IMR-90 (cell line): ENCODE measurements at regions not wholly inside any gene's neighbourhood (a gene's known extent, or its start where the extent isn't known, plus 50 kb on each side); places are given as distances from the start of the nearest gene placed in this dataset.

Source experiments
- ATAC-seq: fragments of 200-7000 bp; cut with Tn5 transposase; 2 replicates; pipeline ENCODE4 v1.9.1; 2020; ENCODE audit warnings: low read depth, mild to moderate bottlenecking, moderate library complexity
- BruUV-seq: library from RNA; stranded (reverse); fragments of 400-500 nt; replicated peaks from 2 replicates; lab custom pipeline; 2021; lab: Mats Ljungman, UMichigan
- CTCF ChIA-PET: fragments of 300-600 bp; formaldehyde crosslinking; extraction: SDS; loops from one replicate; lab custom pipeline; 2021; ENCODE audit warnings: antibody characterized with exemption; lab: Yijun Ruan, JAX
- POLR2A ChIA-PET: fragments of 300-600 bp; sonication (Branson Sonifier 250); formaldehyde crosslinking; loops from one replicate; lab custom pipeline; 2022; ENCODE audit warnings: antibody characterized with exemption; ENCODE audit not compliant: unreplicated experiment; lab: Charles Lee
- DNase-seq: peaks from one replicate; pipeline ENCODE4 v3.0.0; 2013
- H2AFZ ChIP-seq: replicated peaks from 2 replicates; pipeline ENCODE3; 2013; ENCODE audit warnings: low read length, mild to moderate bottlenecking; ENCODE audit not compliant: poor library complexity
- H2AK5ac ChIP-seq: 2 replicates; pipeline ENCODE4 v1.6.1; 2013; ENCODE audit warnings: low read depth, low read length, inconsistent platforms
- H2AK9ac ChIP-seq: replicated peaks from 2 replicates; pipeline ENCODE3; 2013; ENCODE audit warnings: mild to moderate bottlenecking, low read depth, low read length, moderate library complexity; ENCODE audit not compliant: poor library complexity
- H2BK120ac ChIP-seq: 2 replicates; pipeline ENCODE4 v1.6.1; 2013; ENCODE audit warnings: low read depth, low read length, inconsistent platforms
- H2BK15ac ChIP-seq: 3 replicates; pipeline ENCODE4 v1.6.1; 2013; ENCODE audit warnings: low read depth, low read length, inconsistent platforms
- H2BK20ac ChIP-seq: 2 replicates; pipeline ENCODE4 v1.6.1; 2013; ENCODE audit warnings: low read depth, mild to moderate bottlenecking, inconsistent platforms, low read length, moderate library complexity
- H2BK5ac ChIP-seq: 2 replicates; pipeline ENCODE4 v1.6.1; 2013; ENCODE audit warnings: mild to moderate bottlenecking, low read depth, low read length, inconsistent platforms; ENCODE audit not compliant: poor library complexity, severe bottlenecking
- H3K14ac ChIP-seq: replicated peaks from 2 replicates; pipeline ENCODE4 v1.6.1; 2013; ENCODE audit warnings: low read depth, low read length, inconsistent platforms
- H3K18ac ChIP-seq: 2 replicates; pipeline ENCODE4 v1.6.1; 2013; ENCODE audit warnings: low read depth, low read length, control low read depth
- H3K23ac ChIP-seq: 2 replicates; pipeline ENCODE4 v1.6.1; 2013; ENCODE audit warnings: low read depth, low read length, inconsistent platforms
- H3K27ac ChIP-seq: 2 replicates; pipeline ENCODE4 v1.5.1; 2013; ENCODE audit warnings: mild to moderate bottlenecking, control low read depth, low read length; ENCODE audit not compliant: insufficient read depth
- H3K27me3 ChIP-seq: 2 replicates; pipeline ENCODE4 v1.6.1; 2013; ENCODE audit warnings: low read length; ENCODE audit not compliant: control insufficient read depth, insufficient read depth
- H3K36me3 ChIP-seq: 2 replicates; pipeline ENCODE4 v1.6.1; 2013; ENCODE audit warnings: low read length, mixed read lengths; ENCODE audit not compliant: control insufficient read depth, insufficient read depth
- H3K4ac ChIP-seq: 2 replicates; pipeline ENCODE4 v1.6.1; 2013; ENCODE audit warnings: low read depth, low read length, inconsistent platforms
- H3K4me1 ChIP-seq: 2 replicates; pipeline ENCODE4 v1.6.1; 2013; ENCODE audit warnings: low read length, mixed read lengths; ENCODE audit not compliant: control insufficient read depth, insufficient read depth
- H3K4me2 ChIP-seq: 2 replicates; pipeline ENCODE4 v1.6.1; 2013; ENCODE audit warnings: low read depth, mild to moderate bottlenecking, control low read depth, low read length, moderate library complexity
- H3K4me3 ChIP-seq: 2 replicates; pipeline ENCODE4 v1.5.1; 2013; ENCODE audit warnings: low read depth, mild to moderate bottlenecking, control low read depth, low read length, moderate library complexity; ENCODE audit not compliant: insufficient read depth
- H3K56ac ChIP-seq: 2 replicates; pipeline ENCODE4 v1.6.1; 2013; ENCODE audit warnings: low read length, inconsistent platforms; ENCODE audit not compliant: insufficient read depth; ENCODE audit errors: extremely low read depth
- H3K79me1 ChIP-seq, 2 experiments: 2 replicates each; pipeline ENCODE4 v1.6.1; 2013; ENCODE audit warnings: low read length in 2 of 2, inconsistent platforms in 1 of 2, low read depth in 1 of 2
- H3K9ac ChIP-seq: 2 replicates; pipeline ENCODE4 v1.6.1; 2013; ENCODE audit warnings: low read depth, low read length, control low read depth
- H3K9me1 ChIP-seq: 2 replicates; pipeline ENCODE4 v1.6.1; 2013; ENCODE audit warnings: low read length, inconsistent platforms; ENCODE audit not compliant: insufficient read depth
- H3K9me3 ChIP-seq: 2 replicates; pipeline ENCODE4 v1.6.1; 2013; ENCODE audit warnings: low read length; ENCODE audit not compliant: control insufficient read depth, insufficient read depth
- H4K20me1 ChIP-seq: 2 replicates; pipeline ENCODE4 v1.6.1; 2013; ENCODE audit warnings: low read length, inconsistent platforms; ENCODE audit not compliant: insufficient read depth
- H4K5ac ChIP-seq: 2 replicates; pipeline ENCODE4 v1.6.1; 2013; ENCODE audit warnings: mild to moderate bottlenecking, low read depth, low read length, control low read depth
- H4K8ac ChIP-seq, 2 experiments: 2 replicates each; pipeline ENCODE4 v1.6.1; 2013; ENCODE audit warnings: low read depth in 2 of 2, low read length in 2 of 2, control low read depth in 1 of 2, inconsistent platforms in 1 of 2
- H4K91ac ChIP-seq: 2 replicates; pipeline ENCODE4 v1.6.1; 2013; ENCODE audit warnings: low read depth, low read length, inconsistent platforms; ENCODE audit not compliant: insufficient read depth
- CEBPB ChIP-seq: IDR thresholded peaks from 2 replicates; pipeline ENCODE4 v1.6.1; 2012; ENCODE audit warnings: low read depth, low read length, improper control_type of control experiment
- CHD1 ChIP-seq: IDR thresholded peaks from 2 replicates; pipeline ENCODE4 v1.6.1; 2012; ENCODE audit warnings: low read depth, low read length, improper control_type of control experiment
- CTCF ChIP-seq: conservative IDR thresholded peaks from 2 replicates; pipeline ENCODE4 v1.5.1; 2012; ENCODE audit warnings: mild to moderate bottlenecking, low read depth, low read length, improper control_type of control experiment
- ELK1 ChIP-seq: fragments of 150-350 bp; IDR thresholded peaks from 2 replicates; pipeline ENCODE4 v1.6.1; 2016; ENCODE audit warnings: low read depth, mild to moderate bottlenecking, low read length, moderate library complexity, borderline replicate concordance
- FOS ChIP-seq: fragments of 150-350 bp; IDR thresholded peaks from 2 replicates; pipeline ENCODE4 v1.6.1; 2016; ENCODE audit warnings: low read depth, low read length
- MAFK ChIP-seq: IDR thresholded peaks from 2 replicates; pipeline ENCODE4 v1.6.1; 2012; ENCODE audit warnings: low read depth, low read length, improper control_type of control experiment
- MAZ ChIP-seq: IDR thresholded peaks from 2 replicates; pipeline ENCODE4 v1.6.1; 2012; ENCODE audit warnings: low read depth, mild to moderate bottlenecking, low read length, improper control_type of control experiment, moderate library complexity, borderline replicate concordance
- NFE2L2 ChIP-seq: fragments of 150-350 bp; IDR thresholded peaks from 2 replicates; pipeline ENCODE4 v1.6.1; 2016; ENCODE audit warnings: low read depth, mild to moderate bottlenecking, low read length
- RAD21 ChIP-seq: IDR thresholded peaks from 2 replicates; pipeline ENCODE4 v1.6.1; 2012; ENCODE audit warnings: low read length, improper control_type of control experiment
- RFX5 ChIP-seq: IDR thresholded peaks from 2 replicates; pipeline ENCODE4 v1.8.0; 2012; ENCODE audit warnings: low read depth, mild to moderate bottlenecking, low read length, moderate library complexity
- USF2 ChIP-seq: fragments of 150-350 bp; IDR thresholded peaks from 2 replicates; pipeline ENCODE4 v1.6.1; 2017; ENCODE audit warnings: mild to moderate bottlenecking, antibody characterized with exemption, low read length, low read depth
- WGBS, 2 experiments: methylation state at CpG; one replicate each; pipeline versions ENCODE4 v1.1.5 to v1.1.7; 2013; ENCODE audit warnings: missing lambda C conversion rate in 2 of 2; ENCODE audit not compliant: insufficient read length in 1 of 2; ENCODE audit errors: extremely low coverage in 2 of 2; 5-methylcytosine and 5-hydroxymethylcytosine counted together
- dilution Hi-C: fragments of 300-500 bp; cut with HindIII; formaldehyde crosslinking; loops from one replicate; pipeline ENCODE4 v1.14.3; 2018; ENCODE audit warnings: low sequenced_read_pairs; ENCODE audit not compliant: unreplicated experiment
- in situ Hi-C: fragments of 300-500 bp; cut with MboI; formaldehyde crosslinking; loops from 3 replicates; pipeline ENCODE4 v1.14.3; 2019; ENCODE audit warnings: low sequenced_read_pairs, inconsistent platforms, mixed read lengths
- intact Hi-C: fragments of 100-400 bp; cut with micrococcal nuclease; formaldehyde crosslinking; loops from 2 replicates; pipeline ENCODE4 v1.10.0; 2022

GRCh38 chr16:9402293-9402860 is 310.9 kb downstream of the HAPSTR1 start:
- Histone ChIP-seq H3K4me2 (no peak overlapping the region), H2BK15ac (no peak overlapping the region), H2AK9ac (no peak overlapping the region), H3K9me3 (peaks cover 9% of the 10 kb centered on the region), H4K20me1 (no peaks in the 10 kb centered on the region), H3K79me1 (no peaks in the 10 kb centered on the region), H3K4me3 (no peak overlapping the region), H3K18ac (no peak overlapping the region), H2BK5ac (no peak overlapping the region), H2BK20ac (no peak overlapping the region), H3K9ac (no peak overlapping the region), H3K4ac (no peak overlapping the region), H2BK120ac (no peak overlapping the region), H3K27me3 (no peaks in the 10 kb centered on the region), H3K14ac (no peak overlapping the region), H3K27ac (no peak overlapping the region), H4K8ac (no peak overlapping the region), H3K56ac (no peak overlapping the region), H3K4me1 (no peaks in the 10 kb centered on the region), H3K9me1 (no peaks in the 10 kb centered on the region), H2AK5ac (no peak overlapping the region), H3K36me3 (no peaks in the 10 kb centered on the region), H4K5ac (no peak overlapping the region), H2AFZ (no peak overlapping the region), H4K91ac (no peak overlapping the region), H3K23ac (no peak overlapping the region)
- intact Hi-C loops: no loop called here
- no peak for ATAC-seq
- CTCF ChIA-PET: no interaction called here
- dilution Hi-C loops: no loop called here
- DNase-seq: no peak
- POLR2A ChIA-PET: no interaction called here
- TF ChIP-seq ELK1: no peak
- no peak for TF ChIP-seq NFE2L2
- no peak for TF ChIP-seq FOS
- TF ChIP-seq RAD21: no peak
- no peak for TF ChIP-seq MAZ
- TF ChIP-seq CTCF: no peak
- no peak for TF ChIP-seq CHD1
- TF ChIP-seq MAFK: no peak
- no peak for TF ChIP-seq RFX5
- no peak for TF ChIP-seq USF2
- TF ChIP-seq CEBPB: no peak
- in situ Hi-C loops: no loop called here
- 17% methylated on average over 2 of the region's 5 CpGs; no CpG with 5 or more reads in 1 of the 2 experiments for WGBS, 2 experiments
- no TSS peak for BruUV-seq
